22Rv1 (cell line): ENCODE measurements at regions not wholly inside any gene's neighbourhood (a gene's known extent, or its start where the extent isn't known, plus 50 kb on each side); places are given as distances from the start of the nearest gene placed in this dataset.

ENCODE experiments used
- H3K27ac ChIP-seq: fragments of 450-650 bp; 2 replicates; pipeline ENCODE4 v1.5.1; 2017
- CTCF ChIP-seq: fragments of 450-650 bp; IDR thresholded peaks from 2 replicates; pipeline ENCODE4 v1.5.1; 2017; ENCODE audit warnings: mild to moderate bottlenecking
- ZFX ChIP-seq: fragments of 450-650 bp; IDR thresholded peaks from 2 replicates; pipeline ENCODE4 v1.6.1; 2017; ENCODE audit warnings: antibody characterized with exemption, borderline replicate concordance

DNA sequence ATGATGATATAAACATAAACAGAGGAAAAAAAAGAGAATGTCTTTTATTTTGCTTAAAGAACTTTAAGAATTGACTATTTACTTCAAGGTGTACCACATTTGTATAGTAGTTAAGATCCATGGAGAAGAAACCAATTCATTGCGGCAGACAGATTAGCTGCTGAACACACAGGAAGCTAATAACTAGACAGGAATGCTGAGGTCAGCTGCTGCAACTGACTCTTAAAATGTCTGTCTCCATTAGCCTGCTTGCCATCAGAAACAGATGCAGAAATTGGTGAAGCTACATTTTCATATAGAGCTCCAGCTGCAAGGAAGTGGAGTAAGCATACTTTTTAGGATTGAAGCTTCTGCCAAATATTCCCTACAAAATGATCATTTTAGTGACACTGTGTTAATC is 939.5 kb downstream of the EPHA7 start:
- TF ChIP-seq ZFX (no peak), CTCF (no peak)
- no peak overlapping the region for H3K27ac ChIP-seq

- TF ChIP-seq ZFX (no peak), CTCF (no peak)
- no peak overlapping the region for H3K27ac ChIP-seq
Observed at GRCh38 chr6:92473056-92473455, 946.3 kb downstream of the EPHA7 start.

DNA sequence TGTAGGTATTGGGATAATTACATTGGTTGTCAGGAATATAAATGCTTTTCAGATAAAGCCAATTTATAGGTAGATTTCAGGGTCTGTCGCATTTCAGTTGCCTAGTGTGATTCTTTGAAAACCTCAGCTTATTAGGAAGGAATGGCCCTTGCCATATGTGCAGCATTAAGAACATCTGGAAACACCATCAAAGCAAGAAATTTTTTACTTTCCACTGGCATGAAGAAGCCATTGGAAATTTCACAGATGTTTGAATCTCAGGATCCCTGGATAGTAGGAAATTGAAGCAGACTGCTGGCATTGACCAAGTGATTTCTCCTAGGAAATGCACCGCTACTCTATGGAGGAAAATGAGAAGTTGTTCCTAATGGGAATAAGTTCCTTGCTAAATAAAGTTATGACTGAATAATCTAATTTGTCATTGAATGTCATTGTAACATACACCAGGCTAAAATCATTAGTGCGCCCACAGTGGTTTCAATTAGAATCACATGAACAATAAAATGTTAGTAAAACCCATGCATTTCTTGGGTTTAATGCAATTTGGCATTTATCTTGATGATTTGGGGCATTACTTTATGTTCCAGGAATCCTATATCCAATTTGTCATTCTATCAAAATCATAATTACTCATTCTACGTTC is 950.1 kb downstream of the EPHA7 start:
- H3K27ac ChIP-seq, result no peak overlapping the region
- TF ChIP-seq ZFX (no peak), CTCF (no peak)

GRCh38 chr6:92468066-92468465 is 951.3 kb downstream of the EPHA7 start:
- H3K27ac ChIP-seq, result no peak overlapping the region
- TF ChIP-seq ZFX (no peak), CTCF (no peak)

DNA sequence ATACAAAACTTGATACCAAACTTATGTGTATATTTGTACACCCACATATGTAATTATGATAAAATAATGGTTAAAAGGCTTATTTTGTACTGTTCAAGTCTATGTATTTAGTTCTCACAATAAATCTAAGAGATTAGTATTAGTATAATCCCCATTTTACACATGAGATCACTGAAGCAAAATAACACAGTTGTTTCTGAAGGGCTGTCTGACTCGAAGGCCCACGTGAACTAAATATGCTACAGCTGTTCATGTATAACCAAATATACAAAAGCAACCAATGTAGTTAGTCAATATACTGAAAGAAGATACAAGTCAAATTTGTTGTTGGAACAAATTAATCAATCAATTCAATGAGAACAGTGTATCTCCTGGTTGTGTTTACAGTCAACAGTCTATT is 959.2 kb downstream of the EPHA7 start:
- no peak overlapping the region for H3K27ac ChIP-seq
- no peak for TF ChIP-seq CTCF
- no peak for TF ChIP-seq ZFX

DNA sequence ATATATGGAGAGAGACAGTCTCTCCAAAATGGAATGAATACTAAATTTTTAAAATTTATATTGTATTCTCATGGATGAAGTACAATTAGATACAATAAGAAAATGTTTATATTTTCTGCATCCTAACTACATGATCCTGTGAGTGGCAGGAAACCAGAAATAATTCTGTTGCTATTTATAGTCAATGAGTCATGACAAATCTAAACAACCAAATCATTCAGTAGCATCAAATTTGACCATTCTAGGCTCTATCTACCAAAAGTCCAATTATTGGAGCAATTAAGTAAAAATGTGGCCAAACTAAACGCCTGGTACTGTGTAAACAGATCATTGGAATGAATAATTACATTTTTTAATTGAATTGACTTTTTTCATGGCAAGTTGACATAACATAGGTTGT is 959.8 kb downstream of the EPHA7 start:
- H3K27ac ChIP-seq, result no peak overlapping the region
- TF ChIP-seq CTCF (no peak), ZFX (no peak)

GRCh38 chr6:92446052-92446451 is 973.3 kb downstream of the EPHA7 start:
- H3K27ac ChIP-seq, result no peak overlapping the region
- TF ChIP-seq ZFX (no peak), CTCF (no peak)
